CD14-positive monocyte (primary cell): ENCODE measurements at regions not wholly inside any gene's neighbourhood (a gene's known extent, or its start where the extent isn't known, plus 50 kb on each side); places are given as distances from the start of the nearest gene placed in this dataset.

Experiments
- DNase-seq, 3 donors: peaks; one replicate each; pipeline ENCODE4 v3.0.0-alpha.2; 2011 to 2022
- H2AFZ ChIP-seq: 2 replicates; pipeline ENCODE4 v1.6.0; 2012; ENCODE audit warnings: mild to moderate bottlenecking, low read depth, low read length, inconsistent platforms; ENCODE audit not compliant: insufficient read depth, poor library complexity, severe bottlenecking
- H3K27ac ChIP-seq, 2 donors: 1 replicate in 1 of 2; 2 replicates in 1 of 2; pipeline ENCODE4 v1.5.1; 2012 to 2013; ENCODE audit warnings: low read length in 2 of 2, control low read depth in 1 of 2, inconsistent platforms in 1 of 2, low read depth in 1 of 2, mild to moderate bottlenecking in 1 of 2
- H3K27me3 ChIP-seq, 2 donors: one replicate each; pipeline versions ENCODE4 v1.6.0 to v1.6.1; 2011 to 2013; ENCODE audit warnings: low read length in 2 of 2; ENCODE audit not compliant: control insufficient read depth in 2 of 2, insufficient read depth in 2 of 2
- H3K36me3 ChIP-seq, 2 donors: replicated peaks in 1 of 2; 1 replicate in 1 of 2; 2 replicates in 1 of 2; pipeline versions ENCODE4 v1.5.1 to v1.6.1; 2012 to 2013; ENCODE audit warnings: low read length in 2 of 2, control low read depth in 1 of 2, inconsistent platforms in 1 of 2, mild to moderate bottlenecking in 1 of 2; ENCODE audit not compliant: insufficient read depth in 2 of 2, control insufficient read depth in 1 of 2
- H3K4me1 ChIP-seq, 2 donors: 1 replicate in 1 of 2; 2 replicates in 1 of 2; pipeline versions ENCODE4 v1.5.1 to v1.6.1; 2012 to 2013; ENCODE audit warnings: low read length in 2 of 2, control low read depth in 1 of 2, inconsistent platforms in 1 of 2, mild to moderate bottlenecking in 1 of 2, moderate library complexity in 1 of 2; ENCODE audit not compliant: insufficient read depth in 2 of 2, control insufficient read depth in 1 of 2
- H3K4me2 ChIP-seq: replicated peaks from 2 replicates; pipeline ENCODE3; 2012; ENCODE audit warnings: low read length, moderate library complexity, mild to moderate bottlenecking; ENCODE audit not compliant: poor library complexity, severe bottlenecking; ENCODE audit errors: extremely low read depth
- H3K4me3 ChIP-seq, 3 experiments: fragments of 200-600 bp in 1 of 3; sonication (generic) in 1 of 3; replicated peaks in 1 of 3; 1 replicate in 2 of 3; 2 replicates in 1 of 3; pipeline ENCODE4 v1.5.1; 2011 to 2013; ENCODE audit warnings: low read length in 3 of 3, mild to moderate bottlenecking in 3 of 3, control low read depth in 2 of 3, low read depth in 2 of 3, inconsistent platforms in 1 of 3, moderate library complexity in 1 of 3
- H3K79me2 ChIP-seq: 2 replicates; pipeline ENCODE4 v1.6.0; 2012; ENCODE audit warnings: mild to moderate bottlenecking, control low read depth, inconsistent platforms, low read length, moderate library complexity; ENCODE audit not compliant: insufficient read depth
- H3K9ac ChIP-seq: 2 replicates; pipeline ENCODE4 v1.6.0; 2017; ENCODE audit warnings: low read length, mild to moderate bottlenecking; ENCODE audit not compliant: insufficient read depth, poor library complexity, severe bottlenecking
- H3K9me3 ChIP-seq, 2 donors: replicated peaks in 1 of 2; 1 replicate in 1 of 2; 2 replicates in 1 of 2; pipeline versions ENCODE4 v1.5.1 to v1.6.1; 2012 to 2013; ENCODE audit warnings: low read length in 2 of 2, control low read depth in 1 of 2; ENCODE audit not compliant: control insufficient read depth in 1 of 2, insufficient read depth in 1 of 2
- H4K20me1 ChIP-seq: 2 replicates; pipeline ENCODE4 v1.6.0; 2012; ENCODE audit warnings: mild to moderate bottlenecking, low read length, control low read depth, moderate library complexity; ENCODE audit not compliant: insufficient read depth
- H3K27ac Mint-ChIP-seq, 7 donors: one replicate each; pipeline ENCODE4 v1.8.0; 2020; ENCODE audit warnings: mild to moderate bottlenecking in 7 of 7, mixed read lengths in 7 of 7, moderate library complexity in 6 of 7, inconsistent platforms in 2 of 7
- H3K27me3 Mint-ChIP-seq, 3 donors: one replicate each; pipeline ENCODE4 v1.8.0; 2021 to 2022; ENCODE audit warnings: low read depth in 3 of 3, mild to moderate bottlenecking in 3 of 3, mixed read lengths in 3 of 3, moderate library complexity in 3 of 3, inconsistent platforms in 1 of 3
- H3K36me3 Mint-ChIP-seq, 2 donors: one replicate each; pipeline ENCODE4 v1.8.0; 2020; ENCODE audit warnings: mixed read lengths in 2 of 2, inconsistent platforms in 1 of 2, mild to moderate bottlenecking in 1 of 2
- H3K4me1 Mint-ChIP-seq: one replicate; pipeline ENCODE4 v1.8.0; 2020; ENCODE audit warnings: mild to moderate bottlenecking, mixed read lengths
- H3K4me3 Mint-ChIP-seq, 2 donors: one replicate each; pipeline ENCODE4 v1.8.0; 2020; ENCODE audit warnings: mild to moderate bottlenecking in 2 of 2, mixed read lengths in 2 of 2, moderate library complexity in 1 of 2
- H3K9me3 Mint-ChIP-seq, 7 donors: one replicate each; pipeline ENCODE4 v1.8.0; 2020 to 2022; ENCODE audit warnings: mixed read lengths in 7 of 7, mild to moderate bottlenecking in 6 of 7, moderate library complexity in 6 of 7, inconsistent platforms in 2 of 7
- CTCF ChIP-seq: fragments of 200-600 bp; IDR thresholded peaks from one replicate; pipeline ENCODE4 v1.8.0; 2022; ENCODE audit warnings: antibody characterized with exemption, mild to moderate bottlenecking
- WGBS: methylation state at CpG from one replicate; pipeline ENCODE4 v1.1.5; 2013; ENCODE audit warnings: missing lambda C conversion rate; ENCODE audit not compliant: insufficient coverage; 5-methylcytosine and 5-hydroxymethylcytosine counted together
- intact Hi-C, 2 donors: fragments of 100-400 bp; cut with micrococcal nuclease; formaldehyde crosslinking; loops; one replicate each; pipeline versions ENCODE4 v1.15.0 to v1.15.1; 2023

- no peaks in the 10 kb centered on the region for H3K36me3 ChIP-seq
- WGBS: 0% methylated on average over 4 of the region's 7 CpGs
- Mint-ChIP-seq H3K27ac (peak overlapping the region; percentile 83 to 96 (median 92)), H3K36me3 (no peaks in the 10 kb centered on the region), H3K9me3 (peaks cover 0 to 2% (median 0%) of the 10 kb centered on the region in 7 donors), H3K4me1 (peaks cover 52% of the 10 kb centered on the region), H3K27me3 (peaks cover 0 to 3% (median 0%) of the 10 kb centered on the region in 3 donors), H3K4me3 (peak overlapping the region in 1 of 2 donors; percentile 54)
- H3K27ac ChIP-seq: peak overlapping the region; percentile 34 to 85
- H3K4me3 ChIP-seq: peak overlapping the region in 2 of 3 experiments; percentile 36 to 60
- peak overlapping the region; percentile 6 for H3K9ac ChIP-seq
- no peaks in the 10 kb centered on the region for H4K20me1 ChIP-seq
- H2AFZ ChIP-seq: no peak overlapping the region
- H3K4me1 ChIP-seq: peaks cover 54 to 65% of the 10 kb centered on the region in 2 donors
- peak overlapping the region; percentile 77 for H3K4me2 ChIP-seq
- TF ChIP-seq CTCF: no peak
- no peaks in the 10 kb centered on the region for H3K27me3 ChIP-seq
- H3K79me2 ChIP-seq: no peaks in the 10 kb centered on the region
- H3K9me3 ChIP-seq: no peaks in the 10 kb centered on the region
- DNase-seq: peak; percentile 94 to 97 (median 95)
- intact Hi-C loops: loop anchor here in 1 of 2 donors (5.0 to 10.0 kb wide), 2 partner anchors 46 to 128 kb away; no protein-coding TSS in a partner anchor
These were observed 260.2 kb upstream of the TRIB2 start for GRCh38 chr2:12456293-12457106.

GRCh38 chr2:12457831-12458230, 258.9 kb upstream of the TRIB2 start:
- intact Hi-C loops: loop anchor here in 1 of 2 donors (5.0 to 10.0 kb wide), 2 partner anchors 44 to 127 kb away; no protein-coding TSS in a partner anchor
- H3K36me3 ChIP-seq: no peaks in the 10 kb centered on the region
- DNase-seq: no peak
- Mint-ChIP-seq H3K4me3 (no peak overlapping the region), H3K27me3 (peaks cover 0 to 3% (median 0%) of the 10 kb centered on the region in 3 donors), H3K9me3 (peaks cover 0 to 3% (median 2%) of the 10 kb centered on the region in 7 donors), H3K27ac (peak overlapping the region in 6 of 7 donors; percentile 81 to 96 (median 94)), H3K4me1 (peaks cover 43% of the 10 kb centered on the region), H3K36me3 (no peaks in the 10 kb centered on the region)
- TF ChIP-seq CTCF: no peak
- no peak overlapping the region for H3K9ac ChIP-seq
- H3K9me3 ChIP-seq: no peaks in the 10 kb centered on the region
- no peak overlapping the region for H3K4me3 ChIP-seq
- H4K20me1 ChIP-seq: no peaks in the 10 kb centered on the region
- H3K27ac ChIP-seq: peak overlapping the region in 1 of 2 donors; percentile 85
- no peaks in the 10 kb centered on the region for H3K79me2 ChIP-seq
- no peak overlapping the region for H2AFZ ChIP-seq
- no peak overlapping the region for H3K4me2 ChIP-seq
- no peaks in the 10 kb centered on the region for H3K27me3 ChIP-seq
- WGBS: no CpG with 5 or more reads among the region's 3 CpGs
- peaks cover 41 to 52% of the 10 kb centered on the region in 2 donors for H3K4me1 ChIP-seq
